H9 (cell line): ENCODE measurements at regions not wholly inside any gene's neighbourhood (a gene's known extent, or its start where the extent isn't known, plus 50 kb on each side); places are given as distances from the start of the nearest gene placed in this dataset.
"Not testable (repeated sequence)": the region's sequence is repeated elsewhere in the genome, so short reads cannot be mapped to it uniquely, and the experiment has no call there.

ENCODE experiments used
- DNase-seq: peaks from one replicate; pipeline ENCODE4 v3.0.0-alpha.2; 2017
- H2AFZ ChIP-seq: one replicate; pipeline ENCODE4 v1.6.1; 2013; ENCODE audit warnings: mild to moderate bottlenecking, low read length, control low read depth, moderate library complexity
- H2AK5ac ChIP-seq: 2 replicates; pipeline ENCODE4 v1.6.1; 2013; ENCODE audit warnings: low read length, control low read depth, mixed read lengths; ENCODE audit not compliant: insufficient read length
- H2BK120ac ChIP-seq: one replicate; pipeline ENCODE4 v1.6.1; 2013; ENCODE audit warnings: low read depth, mild to moderate bottlenecking, low read length, control low read depth, inconsistent platforms; ENCODE audit not compliant: poor library complexity, severe bottlenecking
- H2BK12ac ChIP-seq: 2 replicates; pipeline ENCODE4 v1.6.1; 2013; ENCODE audit warnings: low read length, control low read depth, mixed read lengths, low read depth; ENCODE audit not compliant: insufficient read length
- H2BK15ac ChIP-seq: 2 replicates; pipeline ENCODE4 v1.6.1; 2013; ENCODE audit warnings: low read depth, low read length, control low read depth
- H2BK20ac ChIP-seq: one replicate; pipeline ENCODE4 v1.6.1; 2013; ENCODE audit warnings: low read depth, mild to moderate bottlenecking, low read length, control low read depth, inconsistent platforms; ENCODE audit not compliant: poor library complexity, severe bottlenecking
- H2BK5ac ChIP-seq: 2 replicates; pipeline ENCODE4 v1.6.1; 2013; ENCODE audit warnings: low read length, control low read depth, mixed read lengths; ENCODE audit not compliant: insufficient read length
- H3K14ac ChIP-seq: 2 replicates; pipeline ENCODE4 v1.6.1; 2013; ENCODE audit warnings: low read length, control low read depth; ENCODE audit not compliant: insufficient read depth
- H3K18ac ChIP-seq: 2 replicates; pipeline ENCODE4 v1.6.1; 2013; ENCODE audit warnings: low read depth, mild to moderate bottlenecking, mixed read lengths, low read length, control low read depth; ENCODE audit not compliant: insufficient read length
- H3K23ac ChIP-seq: 2 replicates; pipeline ENCODE4 v1.6.1; 2013; ENCODE audit warnings: low read length, control low read depth, mixed read lengths, low read depth; ENCODE audit not compliant: insufficient read length
- H3K23me2 ChIP-seq: 2 replicates; pipeline ENCODE4 v1.6.1; 2013; ENCODE audit warnings: low read depth, mild to moderate bottlenecking, mixed read lengths, low read length, control low read depth; ENCODE audit not compliant: insufficient read length, poor library complexity, severe bottlenecking
- H3K27ac ChIP-seq: 2 replicates; pipeline ENCODE4 v1.5.1; 2013; ENCODE audit warnings: low read length, control low read depth, mixed read lengths, low read depth; ENCODE audit not compliant: insufficient read length
- H3K27me3 ChIP-seq: 2 replicates; pipeline ENCODE4 v1.6.1; 2013; ENCODE audit warnings: low read length, control low read depth, inconsistent platforms; ENCODE audit not compliant: insufficient read depth
- H3K4ac ChIP-seq: 2 replicates; pipeline ENCODE4 v1.6.1; 2013; ENCODE audit warnings: low read depth, mild to moderate bottlenecking, control low read depth, inconsistent platforms, low read length, moderate library complexity
- H3K4me1 ChIP-seq: 2 replicates; pipeline ENCODE4 v1.6.1; 2013; ENCODE audit warnings: low read length, control low read depth, inconsistent platforms; ENCODE audit not compliant: insufficient read depth
- H3K4me2 ChIP-seq: 2 replicates; pipeline ENCODE4 v1.6.1; 2013; ENCODE audit warnings: low read length, control low read depth, mixed read lengths; ENCODE audit not compliant: insufficient read length, insufficient read depth
- H3K56ac ChIP-seq: 2 replicates; pipeline ENCODE4 v1.6.1; 2013; ENCODE audit warnings: low read depth, mild to moderate bottlenecking, mixed read lengths, low read length, control low read depth; ENCODE audit not compliant: insufficient read length
- H3K79me1 ChIP-seq: 2 replicates; pipeline ENCODE4 v1.6.1; 2013; ENCODE audit warnings: low read depth, mild to moderate bottlenecking, moderate library complexity, low read length, control low read depth, inconsistent platforms; ENCODE audit not compliant: insufficient read depth, poor library complexity, severe bottlenecking
- H3K79me2 ChIP-seq: 2 replicates; pipeline ENCODE4 v1.6.1; 2013; ENCODE audit warnings: low read length, control low read depth, inconsistent platforms; ENCODE audit not compliant: insufficient read depth
- H3K9ac ChIP-seq: 2 replicates; pipeline ENCODE4 v1.6.1; 2013; ENCODE audit warnings: low read length, control low read depth, mixed read lengths; ENCODE audit not compliant: insufficient read length; ENCODE audit errors: extremely low read depth
- H3K9me3 ChIP-seq: one replicate; pipeline ENCODE4 v1.6.1; 2013; ENCODE audit warnings: low read depth, low read length, inconsistent platforms; ENCODE audit not compliant: control insufficient read depth
- H3T11ph ChIP-seq: one replicate; pipeline ENCODE4 v1.6.1; 2013; ENCODE audit warnings: mild to moderate bottlenecking, low read length, control low read depth, inconsistent platforms
- H4K20me1 ChIP-seq: one replicate; pipeline ENCODE4 v1.6.1; 2013; ENCODE audit not compliant: control insufficient read depth, insufficient read length, insufficient read depth
- H4K5ac ChIP-seq: 2 replicates; pipeline ENCODE4 v1.6.1; 2013; ENCODE audit warnings: low read depth, mild to moderate bottlenecking, mixed read lengths, low read length, control low read depth; ENCODE audit not compliant: insufficient read length
- H4K8ac ChIP-seq: replicated peaks from 2 replicates; pipeline ENCODE4 v1.6.1; 2013; ENCODE audit warnings: low read length, control low read depth, mixed read lengths, low read depth; ENCODE audit not compliant: insufficient read length
- H4K91ac ChIP-seq: 2 replicates; pipeline ENCODE4 v1.6.1; 2013; ENCODE audit warnings: low read depth, mild to moderate bottlenecking, moderate library complexity, mixed read lengths, low read length, control low read depth; ENCODE audit not compliant: insufficient read length
- H3K27ac Mint-ChIP-seq, 3 experiments: 2 replicates in 2 of 3; 3 replicates in 1 of 3; pipeline ENCODE4 v1.8.0; 2020 to 2021; ENCODE audit warnings: mixed read lengths in 3 of 3, mild to moderate bottlenecking in 1 of 3, moderate library complexity in 1 of 3
- H3K27me3 Mint-ChIP-seq: 2 replicates; pipeline ENCODE4 v1.8.0; 2021; ENCODE audit warnings: low read depth, mild to moderate bottlenecking, moderate library complexity, mixed read lengths
- H3K36me3 Mint-ChIP-seq, 3 experiments: 2 replicates in 2 of 3; 3 replicates in 1 of 3; pipeline ENCODE4 v1.8.0; 2020 to 2021; ENCODE audit warnings: low read depth in 3 of 3, mixed read lengths in 3 of 3; ENCODE audit not compliant: insufficient read depth in 1 of 3
- H3K4me1 Mint-ChIP-seq, 2 experiments: 2 replicates each; pipeline ENCODE4 v1.8.0; 2020; ENCODE audit warnings: mixed read lengths in 2 of 2
- H3K4me3 Mint-ChIP-seq, 2 experiments: 2 replicates in 1 of 2; 3 replicates in 1 of 2; pipeline ENCODE4 v1.8.0; 2020 to 2021; ENCODE audit warnings: mild to moderate bottlenecking in 2 of 2, mixed read lengths in 2 of 2, moderate library complexity in 1 of 2
- H3K9me3 Mint-ChIP-seq, 2 experiments: 2 replicates in 1 of 2; 3 replicates in 1 of 2; pipeline ENCODE4 v1.8.0; 2020; ENCODE audit warnings: mild to moderate bottlenecking in 2 of 2, mixed read lengths in 2 of 2, moderate library complexity in 1 of 2
- WGBS: extraction: QIAGEN DNeasy Blood & Tissue Kit; methylation state at CpG from one replicate; pipeline ENCODE4 v1.1.7; 2013; ENCODE audit warnings: missing lambda C conversion rate, low lambda C conversion rate, mixed read lengths; ENCODE audit not compliant: insufficient read length; ENCODE audit errors: extremely low coverage; 5-methylcytosine and 5-hydroxymethylcytosine counted together

- not testable (repeated sequence) for H3K4ac ChIP-seq, H3K9me3 Mint-ChIP-seq, H3K4me2 ChIP-seq, H2BK20ac ChIP-seq, H3K23me2 ChIP-seq, H3K36me3 Mint-ChIP-seq, H2BK15ac ChIP-seq, H3K4me3 Mint-ChIP-seq, H4K20me1 ChIP-seq, H4K91ac ChIP-seq, H3K4me1 ChIP-seq, H4K5ac ChIP-seq, H3K27ac Mint-ChIP-seq, H3K79me1 ChIP-seq, H2AFZ ChIP-seq, H3K9ac ChIP-seq, DNase-seq, H3K27me3 Mint-ChIP-seq, H3K18ac ChIP-seq, H4K8ac ChIP-seq, H2AK5ac ChIP-seq, H3K27ac ChIP-seq, H3K14ac ChIP-seq, H2BK120ac ChIP-seq, H2BK12ac ChIP-seq, H3K4me1 Mint-ChIP-seq, H3T11ph ChIP-seq, H3K23ac ChIP-seq, H3K9me3 ChIP-seq, H3K56ac ChIP-seq, H3K79me2 ChIP-seq, H2BK5ac ChIP-seq, H3K27me3 ChIP-seq
- WGBS = no CpG with 5 or more reads among the region's 4 CpGs
Observed at GRCh38 chr15:32505633-32506032, 50.2 kb upstream of the GOLGA8O start.
